CD4-positive, alpha-beta T cell (primary cell): ENCODE measurements at regions not wholly inside any gene's neighbourhood (a gene's known extent, or its start where the extent isn't known, plus 50 kb on each side); places are given as distances from the start of the nearest gene placed in this dataset.

Source experiments
- ATAC-seq: fragments of 200-7000 bp; cut with Tn5 transposase; one replicate; pipeline ENCODE4 v1.10.0; 2022; ENCODE audit warnings: mild to moderate bottlenecking; ENCODE audit not compliant: poor library complexity
- CTCF ChIA-PET: fragments of 350-600 bp; sonication (Branson Sonifier 250); formaldehyde crosslinking; loops from one replicate; lab custom pipeline; 2021; ENCODE audit warnings: antibody characterized with exemption, inconsistent platforms; lab: Charles Lee
- POLR2A ChIA-PET: fragments of 350-600 bp; sonication (Branson Sonifier 250); formaldehyde crosslinking; loops from one replicate; lab custom pipeline; 2021; ENCODE audit warnings: antibody characterized with exemption, inconsistent platforms; lab: Charles Lee
- DNase-seq, 14 experiments: peaks; one replicate each; pipeline ENCODE4 v3.0.0-alpha.2; 2013 to 2020; ENCODE audit warnings: mixed read lengths in 2 of 14
- H3K27ac ChIP-seq, 2 donors: one replicate each; pipeline versions ENCODE4 v1.5.1 to v1.7.0; 2013; ENCODE audit warnings: low read length in 2 of 2, low read depth in 1 of 2, mild to moderate bottlenecking in 1 of 2
- H3K27me3 ChIP-seq, 2 experiments: 1 replicate in 1 of 2; 2 replicates in 1 of 2; pipeline versions ENCODE4 v1.6.1 to v1.7.0; 2013; ENCODE audit warnings: low read length in 2 of 2, control low read depth in 1 of 2, mild to moderate bottlenecking in 1 of 2, moderate library complexity in 1 of 2; ENCODE audit not compliant: insufficient read depth in 2 of 2, control insufficient read depth in 1 of 2
- H3K36me3 ChIP-seq: one replicate; pipeline ENCODE4 v1.6.1; 2013; ENCODE audit warnings: low read length, control low read depth; ENCODE audit not compliant: insufficient read depth
- H3K4me1 ChIP-seq: one replicate; pipeline ENCODE4 v1.6.1; 2013; ENCODE audit warnings: low read length, control low read depth; ENCODE audit not compliant: insufficient read depth
- H3K4me3 ChIP-seq: one replicate; pipeline ENCODE4 v1.5.1; 2013; ENCODE audit warnings: mild to moderate bottlenecking, low read length, moderate library complexity
- H3K9me3 ChIP-seq, 2 experiments: 1 replicate in 1 of 2; 2 replicates in 1 of 2; pipeline versions ENCODE4 v1.6.1 to v1.7.0; 2013; ENCODE audit warnings: low read length in 2 of 2, mild to moderate bottlenecking in 2 of 2, control low read depth in 1 of 2, moderate library complexity in 1 of 2; ENCODE audit not compliant: control insufficient read depth in 1 of 2, insufficient read depth in 1 of 2
- H3K27ac Mint-ChIP-seq: one replicate; pipeline ENCODE4 v1.8.0; 2020; ENCODE audit warnings: mixed read lengths
- H3K27me3 Mint-ChIP-seq: one replicate; pipeline ENCODE4 v1.8.0; 2021; ENCODE audit warnings: mixed read lengths
- H3K36me3 Mint-ChIP-seq: one replicate; pipeline ENCODE4 v1.8.0; 2021; ENCODE audit warnings: low read depth, mixed read lengths
- H3K4me1 Mint-ChIP-seq: one replicate; pipeline ENCODE4 v1.8.0; 2021; ENCODE audit warnings: low read depth, mixed read lengths
- H3K4me3 Mint-ChIP-seq: one replicate; pipeline ENCODE4 v1.8.0; 2020; ENCODE audit warnings: mild to moderate bottlenecking, mixed read lengths
- H3K9me3 Mint-ChIP-seq: one replicate; pipeline ENCODE4 v1.8.0; 2020; ENCODE audit warnings: mixed read lengths
- intact Hi-C, 2 experiments: fragments of 100-400 bp; cut with DNase I in 1 of 2; cut with micrococcal nuclease in 1 of 2; formaldehyde crosslinking; loops; one replicate each; pipeline versions ENCODE4 v1.15.1 to v1.9.0; 2023 to 2025; cut with DNase I, micrococcal nuclease
- TF ChIP-seq, protein P1 (sequence below): fragments of 200-600 bp; IDR thresholded peaks from one replicate; pipeline ENCODE4 v1.8.0; 2022; ENCODE audit warnings: antibody characterized with exemption, mild to moderate bottlenecking

GRCh38 chr12:108442067-108442466 lies 73.0 kb upstream of the FICD start:
- Mint-ChIP-seq H3K9me3 (no peaks in the 10 kb centered on the region), H3K4me1 (no peaks in the 10 kb centered on the region), H3K27me3 (peaks cover 38% of the 10 kb centered on the region), H3K27ac (no peak overlapping the region), H3K36me3 (no peaks in the 10 kb centered on the region), H3K4me3 (no peak overlapping the region)
- DNase-seq (no peak), ATAC-seq (no peak)
- POLR2A ChIA-PET: no interaction called here
- H3K27me3 ChIP-seq: peaks cover 0 to 8% of the 10 kb centered on the region in 2 experiments
- H3K4me3 ChIP-seq: no peak overlapping the region
- no peaks in the 10 kb centered on the region for H3K9me3 ChIP-seq
- TF ChIP-seq, protein P1, sequence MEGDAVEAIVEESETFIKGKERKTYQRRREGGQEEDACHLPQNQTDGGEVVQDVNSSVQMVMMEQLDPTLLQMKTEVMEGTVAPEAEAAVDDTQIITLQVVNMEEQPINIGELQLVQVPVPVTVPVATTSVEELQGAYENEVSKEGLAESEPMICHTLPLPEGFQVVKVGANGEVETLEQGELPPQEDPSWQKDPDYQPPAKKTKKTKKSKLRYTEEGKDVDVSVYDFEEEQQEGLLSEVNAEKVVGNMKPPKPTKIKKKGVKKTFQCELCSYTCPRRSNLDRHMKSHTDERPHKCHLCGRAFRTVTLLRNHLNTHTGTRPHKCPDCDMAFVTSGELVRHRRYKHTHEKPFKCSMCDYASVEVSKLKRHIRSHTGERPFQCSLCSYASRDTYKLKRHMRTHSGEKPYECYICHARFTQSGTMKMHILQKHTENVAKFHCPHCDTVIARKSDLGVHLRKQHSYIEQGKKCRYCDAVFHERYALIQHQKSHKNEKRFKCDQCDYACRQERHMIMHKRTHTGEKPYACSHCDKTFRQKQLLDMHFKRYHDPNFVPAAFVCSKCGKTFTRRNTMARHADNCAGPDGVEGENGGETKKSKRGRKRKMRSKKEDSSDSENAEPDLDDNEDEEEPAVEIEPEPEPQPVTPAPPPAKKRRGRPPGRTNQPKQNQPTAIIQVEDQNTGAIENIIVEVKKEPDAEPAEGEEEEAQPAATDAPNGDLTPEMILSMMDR: no peak
- H3K36me3 ChIP-seq: no peaks in the 10 kb centered on the region
- CTCF ChIA-PET: no interaction called here
- intact Hi-C loops: no loop called here
- no peaks in the 10 kb centered on the region for H3K4me1 ChIP-seq
- no peak overlapping the region for H3K27ac ChIP-seq

- H3K27ac ChIP-seq: no peak overlapping the region
- Mint-ChIP-seq H3K27ac (no peak overlapping the region), H3K4me3 (no peak overlapping the region), H3K27me3 (peaks cover 38% of the 10 kb centered on the region), H3K4me1 (no peaks in the 10 kb centered on the region), H3K36me3 (no peaks in the 10 kb centered on the region), H3K9me3 (no peaks in the 10 kb centered on the region)
- DNase-seq (no peak), ATAC-seq (no peak)
- no peaks in the 10 kb centered on the region for H3K36me3 ChIP-seq
- H3K4me3 ChIP-seq: no peak overlapping the region
- H3K9me3 ChIP-seq: no peaks in the 10 kb centered on the region
- no peaks in the 10 kb centered on the region for H3K4me1 ChIP-seq
- intact Hi-C loops: no loop called here
- TF ChIP-seq, protein P1: no peak
- ChIA-PET POLR2A (no interaction called here), CTCF (no interaction called here)
- peaks cover 0 to 8% of the 10 kb centered on the region in 2 experiments for H3K27me3 ChIP-seq
Observed at GRCh38 chr12:108441549-108441948, 73.5 kb upstream of the FICD start.

GRCh38 chr12:108440736-108441135 lies 74.3 kb upstream of the FICD start:
- POLR2A ChIA-PET: no interaction called here
- intact Hi-C loops: no loop called here
- ATAC-seq (no peak), DNase-seq (no peak)
- H3K4me1 ChIP-seq: no peaks in the 10 kb centered on the region
- H3K9me3 ChIP-seq: no peaks in the 10 kb centered on the region
- no peak overlapping the region for H3K4me3 Mint-ChIP-seq
- H3K4me1 Mint-ChIP-seq: no peaks in the 10 kb centered on the region
- CTCF ChIA-PET: no interaction called here
- peaks cover 0 to 6% of the 10 kb centered on the region in 2 experiments for H3K27me3 ChIP-seq
- TF ChIP-seq, protein P1: no peak
- H3K27ac Mint-ChIP-seq: no peak overlapping the region
- no peaks in the 10 kb centered on the region for H3K9me3 Mint-ChIP-seq
- peaks cover 33% of the 10 kb centered on the region for H3K27me3 Mint-ChIP-seq
- no peaks in the 10 kb centered on the region for H3K36me3 ChIP-seq
- H3K4me3 ChIP-seq: no peak overlapping the region
- no peak overlapping the region for H3K27ac ChIP-seq
- no peaks in the 10 kb centered on the region for H3K36me3 Mint-ChIP-seq
